ENCODE measurements at regions not wholly inside any gene's neighbourhood (a gene's known extent, or its start where the extent isn't known, plus 50 kb on each side); places are given as distances from the start of the nearest gene placed in this dataset.
A peak's percentile ranks its signal among the peaks of the same experiment; 100 is the strongest.

DNA sequence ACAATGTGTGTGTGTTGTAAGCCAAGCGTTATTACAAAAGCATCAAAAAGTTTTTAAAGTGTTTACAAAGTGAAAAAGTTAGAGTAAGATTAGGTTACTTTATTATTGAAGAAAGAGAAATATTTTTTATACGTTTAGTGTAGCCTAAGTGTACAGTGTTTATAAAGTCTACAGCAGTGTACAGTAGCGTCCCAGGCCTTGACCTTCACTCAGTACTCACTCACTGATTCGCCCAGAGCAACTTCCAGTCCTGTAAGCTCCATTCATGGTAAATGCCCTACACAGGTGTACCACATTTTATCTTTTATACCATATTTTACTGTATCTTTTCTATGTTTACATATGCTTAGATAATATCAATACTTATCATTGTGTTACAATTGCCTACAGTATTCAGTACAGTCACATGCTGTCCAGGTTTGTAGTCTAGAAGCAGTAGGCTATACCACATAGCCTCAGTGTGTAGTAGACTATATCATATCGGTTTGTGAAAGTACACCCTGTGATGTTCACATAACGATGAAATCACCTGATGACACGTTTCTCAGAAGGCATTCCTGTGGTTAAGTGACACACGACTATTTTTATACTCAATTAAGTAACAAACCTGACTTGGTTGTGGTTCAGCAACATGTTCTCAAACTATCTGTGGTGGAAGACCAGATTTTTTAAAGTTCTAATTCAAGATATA is 152.0 kb upstream of the EDNRA start:
- no peak for DNase-seq (ENCODE audit: low read depth)

DNA sequence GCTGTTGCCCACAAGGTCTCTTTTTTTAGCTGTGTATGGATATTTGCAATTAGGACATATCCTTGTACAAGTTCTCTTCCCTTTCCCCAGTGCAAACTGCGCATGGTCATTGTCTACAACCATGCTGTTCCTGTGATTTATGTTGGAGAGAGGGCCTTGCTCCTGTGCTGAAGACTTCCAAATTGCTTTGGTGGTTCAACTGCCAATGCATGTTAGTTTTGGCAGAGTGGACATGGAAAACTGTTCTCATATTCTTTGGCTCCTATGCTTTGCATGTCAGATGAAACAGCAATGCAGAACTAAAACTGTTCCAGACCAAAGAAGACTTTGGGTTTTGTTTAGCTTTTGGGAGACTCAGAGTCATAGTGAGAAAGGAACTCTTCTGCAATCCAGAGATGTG is 148.8 kb upstream of the EDNRA start:
- no peak overlapping the region for H3K4me3 ChIP-seq (replicated peaks; ENCODE audit: low read depth, low read length)
- DNase-seq (ENCODE audit: low read depth) = no peak
- TF ChIP-seq, protein P1, sequence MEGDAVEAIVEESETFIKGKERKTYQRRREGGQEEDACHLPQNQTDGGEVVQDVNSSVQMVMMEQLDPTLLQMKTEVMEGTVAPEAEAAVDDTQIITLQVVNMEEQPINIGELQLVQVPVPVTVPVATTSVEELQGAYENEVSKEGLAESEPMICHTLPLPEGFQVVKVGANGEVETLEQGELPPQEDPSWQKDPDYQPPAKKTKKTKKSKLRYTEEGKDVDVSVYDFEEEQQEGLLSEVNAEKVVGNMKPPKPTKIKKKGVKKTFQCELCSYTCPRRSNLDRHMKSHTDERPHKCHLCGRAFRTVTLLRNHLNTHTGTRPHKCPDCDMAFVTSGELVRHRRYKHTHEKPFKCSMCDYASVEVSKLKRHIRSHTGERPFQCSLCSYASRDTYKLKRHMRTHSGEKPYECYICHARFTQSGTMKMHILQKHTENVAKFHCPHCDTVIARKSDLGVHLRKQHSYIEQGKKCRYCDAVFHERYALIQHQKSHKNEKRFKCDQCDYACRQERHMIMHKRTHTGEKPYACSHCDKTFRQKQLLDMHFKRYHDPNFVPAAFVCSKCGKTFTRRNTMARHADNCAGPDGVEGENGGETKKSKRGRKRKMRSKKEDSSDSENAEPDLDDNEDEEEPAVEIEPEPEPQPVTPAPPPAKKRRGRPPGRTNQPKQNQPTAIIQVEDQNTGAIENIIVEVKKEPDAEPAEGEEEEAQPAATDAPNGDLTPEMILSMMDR (IDR thresholded peaks at IDR 0.05; ENCODE audit: low read length, missing control alignments) = no peak

More for the DNA sequence above, 152.0 kb upstream of the EDNRA start:
- TF ChIP-seq, protein P1 (IDR thresholded peaks at IDR 0.05; ENCODE audit: low read length, missing control alignments) = no peak
- no peak overlapping the region for H3K4me3 ChIP-seq (replicated peaks; ENCODE audit: low read depth, low read length)

DNA sequence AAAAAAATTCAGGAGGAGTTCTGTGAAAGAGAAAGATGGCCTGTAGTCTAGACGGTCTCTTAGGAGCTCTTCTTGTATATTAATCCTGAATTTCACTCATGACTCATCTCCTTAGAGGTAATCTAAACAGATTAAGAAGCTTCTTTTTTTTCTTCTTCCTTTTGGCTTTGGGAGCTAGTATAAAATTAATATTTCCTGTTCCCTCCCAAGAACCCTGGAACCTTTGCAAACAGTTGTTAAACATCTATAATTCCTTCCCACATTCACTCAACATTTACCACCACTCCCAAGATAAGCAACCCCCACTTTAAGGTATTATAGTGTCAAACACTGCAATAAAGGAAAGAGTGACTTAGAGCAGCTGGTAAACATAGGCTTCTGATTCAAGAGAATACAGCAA is 146.4 kb upstream of the EDNRA start:
- no peak overlapping the region for H3K4me3 ChIP-seq (replicated peaks; ENCODE audit: low read depth, low read length)
- TF ChIP-seq, protein P1 (IDR thresholded peaks at IDR 0.05; ENCODE audit: low read length, missing control alignments) = no peak
- peak; percentile 50 for DNase-seq (ENCODE audit: low read depth)

DNA sequence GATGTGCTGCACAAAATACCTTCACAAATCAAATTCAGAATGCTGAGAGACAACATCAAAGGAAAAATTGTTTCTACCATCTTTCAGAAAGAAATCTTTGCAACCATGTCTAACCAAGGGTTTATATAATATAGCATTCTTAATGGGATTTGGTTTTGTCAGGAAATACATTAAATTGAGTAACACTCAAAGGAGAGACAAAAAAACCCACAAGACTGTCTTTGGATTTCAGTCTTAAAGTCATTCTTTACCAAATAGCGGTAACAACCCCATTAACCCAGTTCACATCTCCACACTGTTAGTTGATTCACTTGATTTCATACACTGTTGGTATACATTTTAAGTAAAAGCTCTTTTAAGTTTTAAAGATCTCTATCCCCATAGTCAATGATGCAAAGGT is 145.7 kb upstream of the EDNRA start:
- TF ChIP-seq, protein P1 (IDR thresholded peaks at IDR 0.05; ENCODE audit: low read length, missing control alignments) = no peak
- H3K4me3 ChIP-seq (replicated peaks; ENCODE audit: low read depth, low read length) = no peak overlapping the region
- DNase-seq (ENCODE audit: low read depth) = no peak

DNA sequence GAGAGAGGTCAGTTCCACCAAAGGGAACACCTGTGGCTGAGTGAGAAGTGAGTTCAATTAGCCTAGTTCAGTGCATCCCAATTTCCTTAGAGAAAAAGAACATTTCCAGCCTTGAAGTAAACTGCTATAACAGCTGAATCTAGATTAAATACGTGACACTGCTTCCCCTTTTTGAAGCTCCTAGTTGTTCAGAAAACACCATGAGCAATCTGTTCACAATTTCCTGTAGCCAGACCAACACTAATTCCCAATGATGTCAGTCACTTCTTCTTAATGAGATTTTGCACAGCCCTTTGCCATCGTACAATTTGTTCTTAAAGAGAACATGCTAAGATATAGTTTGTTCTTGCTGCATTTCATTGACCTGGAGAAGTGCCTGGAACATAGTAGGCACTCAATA is 144.6 kb upstream of the EDNRA start:
- H3K4me3 ChIP-seq (replicated peaks; ENCODE audit: low read depth, low read length) = no peak overlapping the region
- no peak for DNase-seq (ENCODE audit: low read depth)
- TF ChIP-seq, protein P1 (IDR thresholded peaks at IDR 0.05; ENCODE audit: low read length, missing control alignments) = no peak

DNA sequence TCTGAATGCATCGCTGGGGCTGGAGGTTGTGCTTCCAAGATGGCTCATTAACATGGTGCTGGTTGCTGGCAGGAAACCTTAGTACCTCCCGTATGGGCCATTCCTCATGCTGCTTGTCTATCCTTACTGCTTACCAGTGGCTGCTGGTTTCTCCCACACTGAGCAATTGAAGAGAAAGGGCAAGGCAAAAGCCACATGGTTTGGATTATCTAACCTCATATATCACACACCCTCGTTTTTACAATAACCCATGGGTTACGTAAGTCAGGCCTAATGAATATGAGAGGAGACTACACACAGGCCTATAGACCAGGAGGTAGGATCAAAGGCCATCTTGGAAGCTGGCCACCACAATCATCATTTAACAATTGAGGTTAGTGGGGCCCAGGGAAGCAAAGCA is 141.8 kb upstream of the EDNRA start:
- TF ChIP-seq, protein P1 (IDR thresholded peaks at IDR 0.05; ENCODE audit: low read length, missing control alignments) = no peak
- DNase-seq (ENCODE audit: low read depth) = no peak
- no peak overlapping the region for H3K4me3 ChIP-seq (replicated peaks; ENCODE audit: low read depth, low read length)

DNA sequence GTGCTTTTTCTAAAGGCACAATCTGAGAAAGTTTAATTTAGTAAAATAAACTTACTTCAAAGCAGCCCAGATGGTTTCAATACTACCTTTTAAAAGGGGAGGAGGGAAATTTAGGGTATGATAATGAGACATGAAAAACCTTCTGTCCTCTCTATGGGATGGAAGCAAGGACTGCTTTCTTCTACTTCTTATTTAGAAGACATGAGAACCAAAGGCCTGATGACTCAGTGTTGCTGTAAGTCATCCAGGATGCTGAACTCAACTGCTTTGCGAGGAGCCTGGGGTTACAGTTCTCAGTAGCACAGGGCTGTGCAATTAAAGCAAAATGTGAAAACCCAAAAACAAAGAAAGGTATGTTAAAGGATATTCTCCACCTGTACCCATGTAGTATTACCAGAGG is 140.8 kb upstream of the EDNRA start:
- peak; percentile 65 for DNase-seq (ENCODE audit: low read depth)
- TF ChIP-seq, protein P1 (IDR thresholded peaks at IDR 0.05; ENCODE audit: low read length, missing control alignments) = no peak
- no peak overlapping the region for H3K4me3 ChIP-seq (replicated peaks; ENCODE audit: low read depth, low read length)
